WERI-Rb-1 (cell line): ENCODE measurements at regions not wholly inside any gene's neighbourhood (a gene's known extent, or its start where the extent isn't known, plus 50 kb on each side); places are given as distances from the start of the nearest gene placed in this dataset.

ENCODE experiments used
- DNase-seq: peaks from one replicate; pipeline ENCODE4 v3.0.0-alpha.2; 2020
- H3K27ac ChIP-seq: fragments of 250-450 bp; sonication (Bioruptor Pico); 2 replicates; pipeline ENCODE4 v1.5.1; 2020; ENCODE audit warnings: mild to moderate bottlenecking, moderate library complexity
- H3K27me3 ChIP-seq: fragments of 250-450 bp; sonication (Bioruptor Pico); 2 replicates; pipeline ENCODE4 v1.5.1; 2021; ENCODE audit warnings: mild to moderate bottlenecking, low read depth, moderate library complexity; ENCODE audit not compliant: insufficient read depth, severe bottlenecking
- H3K36me3 ChIP-seq: fragments of 250-450 bp; sonication (Bioruptor Pico); 2 replicates; pipeline ENCODE4 v1.5.1; 2020; ENCODE audit warnings: mild to moderate bottlenecking, moderate library complexity
- H3K4me3 ChIP-seq: 2 replicates; pipeline ENCODE4 v1.5.1; 2011; ENCODE audit warnings: low read depth, mild to moderate bottlenecking, control low read depth, low read length
- H3K9me3 ChIP-seq: fragments of 250-450 bp; sonication (Bioruptor Pico); 2 replicates; pipeline ENCODE4 v1.5.1; 2021; ENCODE audit warnings: mild to moderate bottlenecking, moderate library complexity; ENCODE audit not compliant: severe bottlenecking
- CTCF ChIP-seq: IDR thresholded peaks from 2 replicates; pipeline ENCODE4 v1.5.1; 2011; ENCODE audit warnings: low read depth, mild to moderate bottlenecking, control low read depth, inconsistent platforms, low read length

GRCh38 chr5:164475339-164475977, 970.0 kb downstream of the MAT2B start:
- H3K27ac ChIP-seq = no peak overlapping the region
- peaks cover 3% of the 10 kb centered on the region for H3K9me3 ChIP-seq
- H3K36me3 ChIP-seq = no peaks in the 10 kb centered on the region
- peak; percentile 70 for TF ChIP-seq CTCF
- H3K4me3 ChIP-seq = no peak overlapping the region
- H3K27me3 ChIP-seq = no peaks in the 10 kb centered on the region
- DNase-seq = peak; percentile 10

- Histone ChIP-seq H3K36me3 (no peaks in the 10 kb centered on the region), H3K9me3 (no peaks in the 10 kb centered on the region), H3K4me3 (no peak overlapping the region), H3K27me3 (no peaks in the 10 kb centered on the region), H3K27ac (no peak overlapping the region)
- TF ChIP-seq CTCF = no peak
- DNase-seq = no peak
These were observed 975.9 kb downstream of the MAT2B start for GRCh38 chr5:164481270-164481669.

GRCh38 chr5:164482351-164482750, 976.9 kb downstream of the MAT2B start:
- H3K27me3 ChIP-seq = no peaks in the 10 kb centered on the region
- H3K9me3 ChIP-seq = no peaks in the 10 kb centered on the region
- H3K36me3 ChIP-seq = no peaks in the 10 kb centered on the region
- no peak overlapping the region for H3K27ac ChIP-seq
- no peak for DNase-seq
- TF ChIP-seq CTCF = no peak
- H3K4me3 ChIP-seq = no peak overlapping the region

GRCh38 chr5:164484948-164485347, 979.5 kb downstream of the MAT2B start:
- TF ChIP-seq CTCF = no peak
- Histone ChIP-seq H3K4me3 (no peak overlapping the region), H3K27ac (no peak overlapping the region), H3K36me3 (no peaks in the 10 kb centered on the region), H3K9me3 (no peaks in the 10 kb centered on the region), H3K27me3 (no peaks in the 10 kb centered on the region)
- no peak for DNase-seq

- no peak for DNase-seq
- H3K4me3 ChIP-seq = no peak overlapping the region
- no peaks in the 10 kb centered on the region for H3K9me3 ChIP-seq
- H3K27me3 ChIP-seq = no peaks in the 10 kb centered on the region
- no peaks in the 10 kb centered on the region for H3K36me3 ChIP-seq
- H3K27ac ChIP-seq = no peak overlapping the region
- TF ChIP-seq CTCF = no peak
These were observed 982.5 kb downstream of the MAT2B start for GRCh38 chr5:164487939-164488338.
